ENCODE measurements at regions not wholly inside any gene's neighbourhood (a gene's known extent, or its start where the extent isn't known, plus 50 kb on each side); places are given as distances from the start of the nearest gene placed in this dataset.

DNA sequence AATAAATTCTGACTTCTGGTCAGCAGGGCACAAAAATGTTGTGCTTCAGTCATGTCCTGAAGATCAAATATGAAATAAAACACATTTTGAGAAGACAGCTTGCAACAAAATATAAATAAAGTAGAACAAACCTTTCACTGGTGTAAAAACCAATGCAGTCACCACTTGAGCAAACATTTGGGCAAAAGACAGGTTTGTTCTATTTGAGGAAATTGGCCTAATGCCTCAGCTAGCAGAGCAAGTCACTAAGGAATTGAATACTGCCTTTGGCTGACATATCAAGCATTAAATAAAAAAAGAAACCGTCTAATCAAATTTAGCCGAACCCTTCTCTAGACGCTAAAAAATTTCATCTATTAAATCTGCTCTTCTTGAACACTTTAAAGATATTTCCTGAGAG, 475.4 kb upstream of the CNTN3 start:
- Histone ChIP-seq H3K4me1 (no peaks in the 10 kb centered on the region), H3K36me3 (no peaks in the 10 kb centered on the region), H3K4me3 (no peak overlapping the region), H3K27me3 (no peaks in the 10 kb centered on the region), H3K27ac (no peak overlapping the region), H3K9me3 (peaks cover 0 to 13% (median 0%) of the 10 kb centered on the region in 11 donors)
- DNase-seq: no peak
- ATAC-seq: no peak
- intact Hi-C loops (cut with DNase I): no loop called here
- WGBS, 2 donors: 86 to 89% methylated on average over 3 of the region's 3 CpGs
- TF ChIP-seq, protein P1, sequence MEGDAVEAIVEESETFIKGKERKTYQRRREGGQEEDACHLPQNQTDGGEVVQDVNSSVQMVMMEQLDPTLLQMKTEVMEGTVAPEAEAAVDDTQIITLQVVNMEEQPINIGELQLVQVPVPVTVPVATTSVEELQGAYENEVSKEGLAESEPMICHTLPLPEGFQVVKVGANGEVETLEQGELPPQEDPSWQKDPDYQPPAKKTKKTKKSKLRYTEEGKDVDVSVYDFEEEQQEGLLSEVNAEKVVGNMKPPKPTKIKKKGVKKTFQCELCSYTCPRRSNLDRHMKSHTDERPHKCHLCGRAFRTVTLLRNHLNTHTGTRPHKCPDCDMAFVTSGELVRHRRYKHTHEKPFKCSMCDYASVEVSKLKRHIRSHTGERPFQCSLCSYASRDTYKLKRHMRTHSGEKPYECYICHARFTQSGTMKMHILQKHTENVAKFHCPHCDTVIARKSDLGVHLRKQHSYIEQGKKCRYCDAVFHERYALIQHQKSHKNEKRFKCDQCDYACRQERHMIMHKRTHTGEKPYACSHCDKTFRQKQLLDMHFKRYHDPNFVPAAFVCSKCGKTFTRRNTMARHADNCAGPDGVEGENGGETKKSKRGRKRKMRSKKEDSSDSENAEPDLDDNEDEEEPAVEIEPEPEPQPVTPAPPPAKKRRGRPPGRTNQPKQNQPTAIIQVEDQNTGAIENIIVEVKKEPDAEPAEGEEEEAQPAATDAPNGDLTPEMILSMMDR (IDR thresholded peaks at IDR 0.05): no peak

DNA sequence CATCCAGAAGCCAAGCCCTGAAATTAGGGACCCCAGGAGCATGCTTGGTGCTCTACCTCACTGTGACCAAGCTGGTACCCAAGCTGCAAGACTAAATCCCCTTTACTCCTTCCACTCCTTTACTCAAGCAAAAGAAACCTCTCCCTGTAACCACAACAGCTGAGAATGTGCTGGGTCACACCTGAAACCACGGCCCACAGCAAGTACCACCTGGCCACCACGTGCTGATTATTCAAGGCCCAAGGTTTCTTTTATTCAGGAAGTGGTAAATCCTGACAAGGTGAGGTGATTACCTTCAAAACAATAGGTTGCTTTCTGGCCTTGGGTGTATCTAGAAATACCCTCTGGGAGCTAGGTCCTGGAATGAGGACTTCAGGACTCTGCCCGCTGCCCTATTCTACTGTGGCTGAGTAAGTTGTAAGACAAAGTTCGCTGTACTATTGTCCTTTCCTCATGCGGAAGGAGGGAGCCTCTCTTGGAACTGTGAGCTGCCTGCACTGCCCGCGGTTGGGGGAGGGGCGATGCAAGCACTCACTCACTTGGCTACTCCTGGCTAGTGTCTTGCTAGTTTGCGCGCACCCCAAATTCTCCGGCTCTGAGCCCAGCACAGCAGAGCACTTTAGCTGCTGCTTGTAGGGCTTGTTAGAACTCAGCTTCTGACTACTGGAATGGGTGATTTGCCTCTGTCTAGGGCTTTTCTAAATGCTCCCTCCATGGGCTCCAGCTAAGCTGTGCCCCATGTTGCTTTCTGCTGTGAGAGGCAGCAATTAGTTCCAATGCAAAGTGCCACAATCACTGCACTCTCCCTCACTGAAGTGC, 487.1 kb upstream of the CNTN3 start:
- 41 to 46% methylated on average over 11 of the region's 11 CpGs for WGBS, 2 donors
- TF ChIP-seq, protein P1 (IDR thresholded peaks at IDR 0.05): no peak
- H3K36me3 ChIP-seq: no peaks in the 10 kb centered on the region
- H3K27ac ChIP-seq: no peak overlapping the region
- ATAC-seq: no peak
- H3K27me3 ChIP-seq: peaks cover 0 to 6% (median 0%) of the 10 kb centered on the region in 7 donors
- no peak for DNase-seq
- no peak overlapping the region for H3K4me3 ChIP-seq
- intact Hi-C loops (cut with DNase I): no loop called here
- no peaks in the 10 kb centered on the region for H3K4me1 ChIP-seq
- H3K9me3 ChIP-seq: peaks cover 0 to 23% (median 0%) of the 10 kb centered on the region in 11 donors

DNA sequence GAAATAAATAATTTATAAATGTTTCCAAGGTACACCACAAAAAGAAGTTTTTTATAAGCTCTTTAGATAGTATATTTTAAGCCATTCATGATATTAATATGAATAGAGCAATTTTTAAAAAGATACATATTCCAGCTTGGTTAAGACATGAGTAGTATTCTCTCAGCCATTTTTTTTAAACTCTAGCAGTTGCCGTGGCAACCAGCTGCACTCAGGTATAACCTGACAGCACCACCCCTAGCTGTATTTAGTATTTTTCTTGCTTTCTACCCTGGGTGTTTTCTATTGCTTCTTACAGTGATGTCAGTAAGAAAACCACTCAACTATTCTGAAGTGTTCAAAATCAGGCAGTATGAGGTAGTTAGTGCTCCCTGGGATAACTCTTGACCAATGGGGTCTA, 496.3 kb upstream of the CNTN3 start:
- Histone ChIP-seq H3K27me3 (peaks cover 0 to 5% (median 0%) of the 10 kb centered on the region in 7 donors), H3K4me3 (no peak overlapping the region), H3K27ac (no peak overlapping the region), H3K4me1 (no peaks in the 10 kb centered on the region), H3K36me3 (no peaks in the 10 kb centered on the region), H3K9me3 (no peaks in the 10 kb centered on the region)
- intact Hi-C loops (cut with DNase I): no loop called here
- DNase-seq (no peak), ATAC-seq (no peak)
- TF ChIP-seq, protein P1 (IDR thresholded peaks at IDR 0.05): no peak
- WGBS, 2 donors: 84 to 88% methylated on average over 1 of the region's 1 CpG

DNA sequence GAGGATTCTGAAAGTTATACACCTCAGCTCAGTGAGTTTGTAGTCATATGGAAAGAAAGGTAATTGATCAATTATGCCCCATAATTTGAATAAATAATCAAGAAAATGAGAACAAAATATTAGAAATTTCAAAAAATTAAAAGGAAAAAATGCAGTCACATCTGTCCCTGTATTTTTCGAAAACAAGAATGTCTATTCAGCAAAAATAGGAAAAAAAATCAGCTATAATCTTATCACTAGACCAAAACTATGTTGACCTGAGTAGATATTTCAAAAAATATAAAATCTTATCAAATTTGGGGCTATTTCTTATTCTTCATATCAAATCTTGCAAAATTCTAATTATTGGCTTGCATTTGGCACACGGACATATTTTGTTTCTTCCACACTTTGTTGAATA, 501.2 kb upstream of the CNTN3 start:
- Histone ChIP-seq H3K4me3 (no peak overlapping the region), H3K9me3 (peaks cover 0 to 9% (median 0%) of the 10 kb centered on the region in 11 donors), H3K36me3 (no peaks in the 10 kb centered on the region), H3K4me1 (no peaks in the 10 kb centered on the region), H3K27ac (no peak overlapping the region), H3K27me3 (no peaks in the 10 kb centered on the region)
- TF ChIP-seq, protein P1 (IDR thresholded peaks at IDR 0.05): no peak
- WGBS, 2 donors: 80 to 92% methylated on average over 2 of the region's 2 CpGs
- no peak for DNase-seq
- intact Hi-C loops (cut with DNase I): no loop called here
- ATAC-seq: no peak

Data from heart right ventricle (tissue), 16 donors.